ENCODE measurements at regions not wholly inside any gene's neighbourhood (a gene's known extent, or its start where the extent isn't known, plus 50 kb on each side); places are given as distances from the start of the nearest gene placed in this dataset.
"Not testable (repeated sequence)": the region's sequence is repeated elsewhere in the genome, so short reads cannot be mapped to it uniquely, and the experiment has no call there.

GRCh38 chr6:84635081-84635761 lies 129.2 kb downstream of the TBX18 start:
- no peak overlapping the region for H3K27ac ChIP-seq
- no peaks in the 10 kb centered on the region for H3K36me3 ChIP-seq
- TF ChIP-seq CTCF (IDR thresholded peaks at IDR 0.05; ENCODE audit: low read depth, low read length) = no peak
- no peaks in the 10 kb centered on the region for H3K9me3 ChIP-seq (ENCODE audit: severe bottlenecking)
- DNase-seq = no peak
- H3K27me3 ChIP-seq (ENCODE audit: insufficient read depth, low read depth, severe bottlenecking) = no peaks in the 10 kb centered on the region
- no peak overlapping the region for H3K4me3 ChIP-seq (ENCODE audit: low read depth, low read length)

DNA sequence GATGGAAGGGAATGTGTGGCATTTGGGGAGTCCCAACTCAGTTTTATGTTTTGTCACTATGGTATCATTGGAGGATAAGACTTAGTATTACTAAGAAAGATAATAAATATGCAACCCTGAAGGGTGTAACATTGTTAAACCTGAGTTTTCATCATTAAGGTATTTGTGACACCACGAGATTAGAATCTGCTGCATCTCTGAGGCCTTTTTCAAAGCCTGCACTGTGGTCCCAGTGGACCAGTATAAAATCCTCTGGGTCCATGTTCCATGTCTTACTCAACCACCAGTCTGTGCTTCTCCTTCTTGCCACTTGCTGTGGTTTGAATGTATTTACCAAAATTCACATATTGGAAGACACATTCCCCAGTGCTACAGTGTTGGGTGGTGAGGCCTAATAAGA lies 130.6 kb downstream of the TBX18 start:
- H3K27me3 ChIP-seq (ENCODE audit: insufficient read depth, low read depth, severe bottlenecking) = no peaks in the 10 kb centered on the region
- no peak for TF ChIP-seq CTCF (IDR thresholded peaks at IDR 0.05; ENCODE audit: low read depth, low read length)
- no peaks in the 10 kb centered on the region for H3K9me3 ChIP-seq (ENCODE audit: severe bottlenecking)
- no peak for DNase-seq
- no peak overlapping the region for H3K27ac ChIP-seq
- no peak overlapping the region for H3K4me3 ChIP-seq (ENCODE audit: low read depth, low read length)
- no peaks in the 10 kb centered on the region for H3K36me3 ChIP-seq

DNA sequence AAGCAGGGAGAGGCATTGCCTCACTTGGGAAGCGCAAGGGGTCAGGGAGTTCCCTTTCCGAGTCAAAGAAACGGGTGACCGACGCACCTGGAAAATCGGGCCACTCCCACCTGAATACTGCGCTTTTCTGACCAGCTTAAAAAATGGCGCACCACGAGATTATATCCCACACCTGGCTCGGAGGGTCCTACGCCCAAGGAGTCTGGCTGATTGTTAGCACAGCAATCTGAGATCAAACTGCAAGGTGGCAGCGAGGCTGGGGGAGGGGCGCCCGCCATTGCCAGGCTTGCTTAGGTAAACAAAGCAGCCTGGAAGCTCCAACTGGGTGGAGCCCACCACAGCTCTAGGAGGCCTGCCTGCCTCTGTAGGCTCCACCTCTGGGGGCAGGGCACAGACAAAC lies 137.9 kb downstream of the TBX18 start:
- not testable (repeated sequence) for H3K27me3 ChIP-seq (ENCODE audit: insufficient read depth, low read depth, severe bottlenecking); H3K9me3 ChIP-seq (ENCODE audit: severe bottlenecking); H3K4me3 ChIP-seq (ENCODE audit: low read depth, low read length); H3K27ac ChIP-seq; DNase-seq; H3K36me3 ChIP-seq

DNA sequence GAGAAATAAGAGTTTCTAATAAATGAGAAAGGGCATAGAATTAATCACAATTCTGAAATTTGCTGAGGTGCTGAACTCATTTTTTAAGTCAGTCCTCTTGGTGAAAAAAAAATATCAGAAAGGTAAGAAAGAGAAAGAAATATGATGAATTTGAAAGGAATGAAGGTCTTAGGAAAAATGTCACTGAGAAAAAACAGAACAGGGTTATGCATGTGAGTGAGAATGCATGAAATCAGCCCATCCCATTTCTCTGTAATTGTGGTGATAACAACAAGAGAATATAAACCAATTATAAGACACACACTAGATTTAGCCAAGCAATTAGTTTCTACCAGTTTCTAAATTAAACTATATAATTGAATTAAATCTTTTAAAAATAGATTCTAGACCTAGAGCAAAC lies 138.9 kb downstream of the TBX18 start:
- no peak overlapping the region for H3K27ac ChIP-seq
- no peak for DNase-seq

GRCh38 chr6:84623956-84624680 lies 140.3 kb downstream of the TBX18 start:
- Histone ChIP-seq H3K9me3 (ENCODE audit: severe bottlenecking) (no peaks in the 10 kb centered on the region), H3K27me3 (ENCODE audit: insufficient read depth, low read depth, severe bottlenecking) (no peaks in the 10 kb centered on the region), H3K36me3 (no peaks in the 10 kb centered on the region), H3K27ac (no peak overlapping the region), H3K4me3 (ENCODE audit: low read depth, low read length) (no peak overlapping the region)
- DNase-seq = no peak
- no peak for TF ChIP-seq CTCF (IDR thresholded peaks at IDR 0.05; ENCODE audit: low read depth, low read length)

More for the DNA sequence above, 138.9 kb downstream of the TBX18 start:
- H3K4me3 ChIP-seq (ENCODE audit: low read depth, low read length) = no peak overlapping the region
- TF ChIP-seq CTCF (IDR thresholded peaks at IDR 0.05; ENCODE audit: low read depth, low read length) = no peak
- no peaks in the 10 kb centered on the region for H3K9me3 ChIP-seq (ENCODE audit: severe bottlenecking)
- H3K36me3 ChIP-seq = no peaks in the 10 kb centered on the region
- H3K27me3 ChIP-seq (ENCODE audit: insufficient read depth, low read depth, severe bottlenecking) = no peaks in the 10 kb centered on the region

DNA sequence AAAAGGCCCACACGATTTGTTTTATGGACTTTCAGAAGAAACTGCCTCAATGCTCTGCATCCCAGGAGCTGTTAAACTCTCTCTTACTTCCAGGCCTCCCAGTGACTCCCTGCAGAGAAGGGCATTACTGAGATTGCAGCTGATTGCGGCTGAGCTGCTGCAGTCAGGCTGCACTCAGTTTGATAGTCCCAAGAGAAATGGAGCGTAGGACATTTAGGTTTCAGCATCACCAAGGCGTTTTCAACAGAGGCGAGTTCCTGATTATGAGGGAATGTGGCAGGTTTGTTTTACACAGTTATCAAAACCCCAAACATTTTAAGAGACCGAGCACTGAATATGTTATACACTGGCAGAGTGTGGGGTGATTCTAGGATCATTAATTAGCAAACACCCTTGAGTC lies 145.6 kb downstream of the TBX18 start:
- Histone ChIP-seq H3K9me3 (ENCODE audit: severe bottlenecking) (no peaks in the 10 kb centered on the region), H3K4me3 (ENCODE audit: low read depth, low read length) (no peak overlapping the region), H3K27me3 (ENCODE audit: insufficient read depth, low read depth, severe bottlenecking) (no peaks in the 10 kb centered on the region), H3K36me3 (no peaks in the 10 kb centered on the region), H3K27ac (no peak overlapping the region)
- no peak for TF ChIP-seq CTCF (IDR thresholded peaks at IDR 0.05; ENCODE audit: low read depth, low read length)
- DNase-seq = peak; percentile 25

Data from WERI-Rb-1 (cell line).